ENCODE measurements at regions not wholly inside any gene's neighbourhood (a gene's known extent, or its start where the extent isn't known, plus 50 kb on each side); places are given as distances from the start of the nearest gene placed in this dataset.

DNA sequence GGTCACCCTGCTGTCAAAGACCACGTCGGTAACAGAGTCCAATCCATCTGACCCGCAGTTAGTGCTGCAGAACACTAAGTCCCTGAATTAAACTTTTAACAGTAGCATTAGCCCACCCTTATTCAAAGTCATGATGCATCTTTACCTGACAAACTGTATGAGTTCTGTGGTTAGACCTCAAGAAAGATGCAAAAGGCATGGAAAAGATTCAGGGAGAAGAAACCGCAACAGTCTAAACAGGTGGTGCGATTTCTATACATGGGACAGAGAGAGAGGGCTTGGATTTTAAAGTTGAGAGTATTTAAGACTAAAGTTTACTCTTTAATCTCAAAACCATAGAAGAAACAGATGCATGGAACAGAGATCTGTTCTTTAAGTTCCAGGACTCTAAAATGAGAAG is 103.3 kb upstream of the NFE2L3 start:
- 85 to 92% methylated on average over 5 of the region's 5 CpGs for WGBS, 2 donors

GRCh38 chr7:26049081-26049480 is 102.9 kb upstream of the NFE2L3 start:
- no peak overlapping the region for H3K4me3 ChIP-seq (ENCODE audit: low read depth in 1 of 2, low read length in 2 of 2)
- no peak overlapping the region for H3K27ac ChIP-seq (ENCODE audit: low read depth in 2 of 2, low read length in 1 of 2)
- H3K27me3 ChIP-seq (ENCODE audit: control insufficient read depth in 1 of 2, insufficient read depth in 2 of 2, low read length in 2 of 2) = no peaks in the 10 kb centered on the region
- no peaks in the 10 kb centered on the region for H3K9me3 ChIP-seq (ENCODE audit: control insufficient read depth in 2 of 2, insufficient read depth in 1 of 2, low read depth in 1 of 2, low read length in 1 of 2)
- H3K36me3 ChIP-seq (ENCODE audit: control insufficient read depth in 2 of 2, insufficient read depth in 2 of 2, low read length in 1 of 2) = no peaks in the 10 kb centered on the region
- 72 to 89% methylated on average over 1 of the region's 1 CpG for WGBS, 2 donors
- H3K4me1 ChIP-seq (ENCODE audit: control insufficient read depth in 2 of 2, insufficient read depth in 2 of 2, low read length in 1 of 2) = no peaks in the 10 kb centered on the region

More for the DNA sequence above, 103.3 kb upstream of the NFE2L3 start:
- no peaks in the 10 kb centered on the region for H3K9me3 ChIP-seq (ENCODE audit: control insufficient read depth in 2 of 2, insufficient read depth in 1 of 2, low read depth in 1 of 2, low read length in 1 of 2)
- no peaks in the 10 kb centered on the region for H3K27me3 ChIP-seq (ENCODE audit: control insufficient read depth in 1 of 2, insufficient read depth in 2 of 2, low read length in 2 of 2)
- H3K27ac ChIP-seq (ENCODE audit: low read depth in 2 of 2, low read length in 1 of 2) = no peak overlapping the region
- no peaks in the 10 kb centered on the region for H3K36me3 ChIP-seq (ENCODE audit: control insufficient read depth in 2 of 2, insufficient read depth in 2 of 2, low read length in 1 of 2)
- H3K4me3 ChIP-seq (ENCODE audit: low read depth in 1 of 2, low read length in 2 of 2) = no peak overlapping the region
- H3K4me1 ChIP-seq (ENCODE audit: control insufficient read depth in 2 of 2, insufficient read depth in 2 of 2, low read length in 1 of 2) = no peaks in the 10 kb centered on the region

GRCh38 chr7:26051021-26051420 is 101.0 kb upstream of the NFE2L3 start:
- Histone ChIP-seq H3K4me3 (ENCODE audit: low read depth in 1 of 2, low read length in 2 of 2) (no peak overlapping the region), H3K27ac (ENCODE audit: low read depth in 2 of 2, low read length in 1 of 2) (no peak overlapping the region), H3K36me3 (ENCODE audit: control insufficient read depth in 2 of 2, insufficient read depth in 2 of 2, low read length in 1 of 2) (no peaks in the 10 kb centered on the region), H3K9me3 (ENCODE audit: control insufficient read depth in 2 of 2, insufficient read depth in 1 of 2, low read depth in 1 of 2, low read length in 1 of 2) (no peaks in the 10 kb centered on the region), H3K27me3 (ENCODE audit: control insufficient read depth in 1 of 2, insufficient read depth in 2 of 2, low read length in 2 of 2) (no peaks in the 10 kb centered on the region), H3K4me1 (ENCODE audit: control insufficient read depth in 2 of 2, insufficient read depth in 2 of 2, low read length in 1 of 2) (no peaks in the 10 kb centered on the region)

DNA sequence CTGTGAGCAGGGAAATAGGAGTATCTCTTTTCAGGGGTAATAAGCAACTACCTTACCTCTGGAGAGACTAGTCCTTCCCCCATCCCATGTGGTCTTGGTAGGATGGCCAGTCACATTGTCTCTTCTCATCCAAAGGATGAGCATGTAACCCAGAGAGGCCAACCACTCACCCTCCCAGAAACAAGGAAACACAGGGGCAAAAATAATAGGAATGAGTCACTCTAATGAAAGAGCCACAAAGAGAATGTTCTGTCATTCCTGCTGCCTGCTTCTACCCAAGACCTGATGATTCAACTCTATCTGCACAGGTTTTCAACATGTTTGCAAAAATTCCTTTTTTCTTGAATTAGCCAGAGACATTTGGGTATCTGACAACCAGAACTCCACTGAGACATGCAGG is 99.3 kb upstream of the NFE2L3 start:
- no peaks in the 10 kb centered on the region for H3K27me3 ChIP-seq (ENCODE audit: control insufficient read depth in 1 of 2, insufficient read depth in 2 of 2, low read length in 2 of 2)
- H3K4me3 ChIP-seq (ENCODE audit: low read depth in 1 of 2, low read length in 2 of 2) = no peak overlapping the region
- peaks cover 0 to 1% of the 10 kb centered on the region in 2 donors for H3K9me3 ChIP-seq (ENCODE audit: control insufficient read depth in 2 of 2, insufficient read depth in 1 of 2, low read depth in 1 of 2, low read length in 1 of 2)
- no peak overlapping the region for H3K27ac ChIP-seq (ENCODE audit: low read depth in 2 of 2, low read length in 1 of 2)
- H3K36me3 ChIP-seq (ENCODE audit: control insufficient read depth in 2 of 2, insufficient read depth in 2 of 2, low read length in 1 of 2) = no peaks in the 10 kb centered on the region
- no peaks in the 10 kb centered on the region for H3K4me1 ChIP-seq (ENCODE audit: control insufficient read depth in 2 of 2, insufficient read depth in 2 of 2, low read length in 1 of 2)

DNA sequence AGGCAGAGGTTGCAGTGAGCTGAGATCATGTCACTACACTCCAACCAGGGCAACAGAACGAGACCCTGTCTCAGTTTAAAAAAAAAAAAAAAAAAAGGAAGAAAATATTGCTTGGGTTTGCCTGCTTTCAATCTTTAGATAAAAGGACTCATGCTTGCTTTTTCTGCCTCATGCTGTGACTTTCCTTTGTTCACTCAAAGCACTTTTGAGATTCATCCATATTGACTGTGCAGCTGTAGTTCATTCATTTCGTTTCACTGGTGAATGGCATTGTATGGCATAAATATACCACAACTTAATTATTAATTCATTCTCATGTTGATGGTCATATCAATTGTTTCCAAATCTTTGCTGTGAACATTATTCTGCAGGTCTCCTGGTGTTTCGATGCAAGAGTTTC is 97.6 kb upstream of the NFE2L3 start:
- WGBS, 2 donors = 83 to 86% methylated on average over 3 of the region's 3 CpGs
- H3K27ac ChIP-seq (ENCODE audit: low read depth in 2 of 2, low read length in 1 of 2) = no peak overlapping the region
- no peak overlapping the region for H3K4me3 ChIP-seq (ENCODE audit: low read depth in 1 of 2, low read length in 2 of 2)
- no peaks in the 10 kb centered on the region for H3K27me3 ChIP-seq (ENCODE audit: control insufficient read depth in 1 of 2, insufficient read depth in 2 of 2, low read length in 2 of 2)
- peaks cover 0 to 1% of the 10 kb centered on the region in 2 donors for H3K9me3 ChIP-seq (ENCODE audit: control insufficient read depth in 2 of 2, insufficient read depth in 1 of 2, low read depth in 1 of 2, low read length in 1 of 2)
- no peaks in the 10 kb centered on the region for H3K36me3 ChIP-seq (ENCODE audit: control insufficient read depth in 2 of 2, insufficient read depth in 2 of 2, low read length in 1 of 2)
- H3K4me1 ChIP-seq (ENCODE audit: control insufficient read depth in 2 of 2, insufficient read depth in 2 of 2, low read length in 1 of 2) = no peaks in the 10 kb centered on the region

- Histone ChIP-seq H3K4me3 (ENCODE audit: low read depth in 1 of 2, low read length in 2 of 2) (no peak overlapping the region), H3K27ac (ENCODE audit: low read depth in 2 of 2, low read length in 1 of 2) (no peak overlapping the region), H3K36me3 (ENCODE audit: control insufficient read depth in 2 of 2, insufficient read depth in 2 of 2, low read length in 1 of 2) (no peaks in the 10 kb centered on the region), H3K4me1 (ENCODE audit: control insufficient read depth in 2 of 2, insufficient read depth in 2 of 2, low read length in 1 of 2) (no peaks in the 10 kb centered on the region), H3K27me3 (ENCODE audit: control insufficient read depth in 1 of 2, insufficient read depth in 2 of 2, low read length in 2 of 2) (no peaks in the 10 kb centered on the region), H3K9me3 (ENCODE audit: control insufficient read depth in 2 of 2, insufficient read depth in 1 of 2, low read depth in 1 of 2, low read length in 1 of 2) (peaks cover 0 to 1% of the 10 kb centered on the region in 2 donors)
- 78 to 85% methylated on average over 3 of the region's 3 CpGs for WGBS, 2 donors
Measured at GRCh38 chr7:26055241-26055640, 96.8 kb upstream of the NFE2L3 start.

DNA sequence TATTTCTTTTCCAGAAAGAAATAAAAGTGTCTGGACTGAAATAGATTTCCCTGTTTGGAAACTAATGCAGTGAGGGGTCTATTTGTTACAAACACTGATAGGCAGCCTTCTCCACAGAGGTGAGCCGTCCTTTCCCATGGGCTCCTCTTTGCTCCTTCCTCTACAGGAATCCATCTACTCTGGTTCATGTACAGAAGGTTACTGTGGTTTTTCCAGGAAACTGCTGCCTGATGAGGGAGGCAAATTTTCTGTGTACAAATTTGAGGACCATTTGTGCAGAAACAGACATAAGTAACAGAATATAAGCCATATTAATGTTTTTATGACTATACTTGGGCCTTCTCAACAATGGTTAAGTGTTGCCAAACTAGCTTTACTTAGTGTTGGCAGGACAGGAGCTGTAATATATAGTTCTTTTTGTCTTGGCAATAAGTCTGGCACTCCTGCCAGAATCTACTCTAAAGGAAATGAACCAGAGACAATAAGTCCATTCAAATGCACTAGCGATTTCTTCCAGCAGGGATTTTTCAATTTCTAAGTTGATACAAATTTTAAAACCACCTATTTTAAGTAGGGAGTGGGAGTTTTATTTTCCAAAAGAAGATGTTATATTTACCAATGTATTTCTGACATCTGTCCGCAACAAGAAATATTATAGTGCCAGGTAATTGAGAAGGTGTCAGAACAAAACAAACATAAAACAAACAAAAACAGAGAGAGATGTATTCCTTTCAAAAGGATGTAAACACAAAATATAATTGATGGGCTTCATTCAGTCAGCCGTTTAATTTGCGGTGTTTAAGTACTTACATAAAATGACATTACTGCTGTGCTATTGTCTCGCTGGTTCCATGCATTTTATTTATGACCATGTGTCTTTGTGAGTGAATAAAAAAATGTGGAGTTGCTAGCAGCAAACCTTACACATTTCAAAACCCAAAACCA is 91.0 kb upstream of the NFE2L3 start:
- no peaks in the 10 kb centered on the region for H3K4me1 ChIP-seq (ENCODE audit: control insufficient read depth in 2 of 2, insufficient read depth in 2 of 2, low read length in 1 of 2)
- H3K9me3 ChIP-seq (ENCODE audit: control insufficient read depth in 2 of 2, insufficient read depth in 1 of 2, low read depth in 1 of 2, low read length in 1 of 2) = peaks cover 0 to 1% of the 10 kb centered on the region in 2 donors
- 35 to 37% methylated on average over 6 of the region's 6 CpGs for WGBS, 2 donors
- no peak overlapping the region for H3K27ac ChIP-seq (ENCODE audit: low read depth in 2 of 2, low read length in 1 of 2)
- no peaks in the 10 kb centered on the region for H3K27me3 ChIP-seq (ENCODE audit: control insufficient read depth in 1 of 2, insufficient read depth in 2 of 2, low read length in 2 of 2)
- no peaks in the 10 kb centered on the region for H3K36me3 ChIP-seq (ENCODE audit: control insufficient read depth in 2 of 2, insufficient read depth in 2 of 2, low read length in 1 of 2)
- H3K4me3 ChIP-seq (ENCODE audit: low read depth in 1 of 2, low read length in 2 of 2) = no peak overlapping the region

- H3K4me3 ChIP-seq (ENCODE audit: low read depth in 1 of 2, low read length in 2 of 2) = no peak overlapping the region
- WGBS, 2 donors = 64 to 67% methylated on average over 20 of the region's 20 CpGs
- no peaks in the 10 kb centered on the region for H3K4me1 ChIP-seq (ENCODE audit: control insufficient read depth in 2 of 2, insufficient read depth in 2 of 2, low read length in 1 of 2)
- H3K27me3 ChIP-seq (ENCODE audit: control insufficient read depth in 1 of 2, insufficient read depth in 2 of 2, low read length in 2 of 2) = no peaks in the 10 kb centered on the region
- no peak overlapping the region for H3K27ac ChIP-seq (ENCODE audit: low read depth in 2 of 2, low read length in 1 of 2)
- H3K36me3 ChIP-seq (ENCODE audit: control insufficient read depth in 2 of 2, insufficient read depth in 2 of 2, low read length in 1 of 2) = no peaks in the 10 kb centered on the region
- H3K9me3 ChIP-seq (ENCODE audit: control insufficient read depth in 2 of 2, insufficient read depth in 1 of 2, low read depth in 1 of 2, low read length in 1 of 2) = peaks cover 0 to 1% of the 10 kb centered on the region in 2 donors
Measured at GRCh38 chr7:26061678-26062603, 90.1 kb upstream of the NFE2L3 start.

DNA sequence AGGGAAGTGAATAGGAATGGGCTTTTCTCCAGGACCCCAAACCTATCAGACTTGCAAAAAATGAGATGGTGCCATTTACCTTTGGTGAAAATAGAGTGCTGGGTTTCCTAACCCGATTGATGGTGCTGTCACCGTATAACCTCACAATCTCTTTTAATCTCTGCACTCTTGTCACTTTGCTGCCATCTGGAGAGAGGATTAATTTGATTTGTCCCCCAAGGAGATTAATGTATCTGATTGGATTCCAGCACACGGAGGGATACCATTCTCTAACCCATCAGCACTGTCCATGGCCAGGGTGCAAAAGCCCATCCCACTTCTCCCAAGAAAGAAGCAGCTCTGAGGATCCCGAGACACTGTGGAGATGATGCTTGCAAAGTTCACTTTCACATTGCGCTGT is 86.3 kb upstream of the NFE2L3 start:
- Histone ChIP-seq H3K27ac (ENCODE audit: low read depth in 2 of 2, low read length in 1 of 2) (no peak overlapping the region), H3K4me1 (ENCODE audit: control insufficient read depth in 2 of 2, insufficient read depth in 2 of 2, low read length in 1 of 2) (no peaks in the 10 kb centered on the region), H3K4me3 (ENCODE audit: low read depth in 1 of 2, low read length in 2 of 2) (no peak overlapping the region), H3K27me3 (ENCODE audit: control insufficient read depth in 1 of 2, insufficient read depth in 2 of 2, low read length in 2 of 2) (no peaks in the 10 kb centered on the region), H3K36me3 (ENCODE audit: control insufficient read depth in 2 of 2, insufficient read depth in 2 of 2, low read length in 1 of 2) (no peaks in the 10 kb centered on the region), H3K9me3 (ENCODE audit: control insufficient read depth in 2 of 2, insufficient read depth in 1 of 2, low read depth in 1 of 2, low read length in 1 of 2) (no peaks in the 10 kb centered on the region)
- WGBS, 2 donors = 75 to 77% methylated on average over 5 of the region's 5 CpGs

Data from esophagus (tissue), 2 donors.